ENCODE measurements at regions not wholly inside any gene's neighbourhood (a gene's known extent, or its start where the extent isn't known, plus 50 kb on each side); places are given as distances from the start of the nearest gene placed in this dataset.

DNA sequence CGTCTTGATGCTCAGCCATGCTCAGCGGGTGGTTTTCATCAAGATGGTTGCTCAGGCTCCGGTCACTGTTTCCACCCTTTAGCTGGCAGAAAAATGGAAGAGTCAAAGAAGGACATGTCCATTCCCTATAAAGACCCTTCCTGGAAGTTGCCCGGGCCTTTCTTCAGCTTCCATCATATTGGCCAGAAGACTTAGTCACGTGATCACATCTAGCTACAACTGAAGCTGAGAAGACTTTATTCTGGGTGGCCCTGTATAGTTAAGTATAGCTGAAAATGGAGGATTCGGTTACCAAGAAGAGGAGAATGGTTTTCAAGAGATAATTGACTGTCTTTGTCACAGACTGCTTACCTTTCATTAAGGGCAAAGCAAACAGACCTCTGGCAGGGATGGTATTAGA is 296.7 kb upstream of the CASK start:
- H3K9me3 Mint-ChIP-seq: peaks cover 5% of the 10 kb centered on the region; the same call in 1 of the 2 replicates
- H3K36me3 Mint-ChIP-seq: no peaks in the 10 kb centered on the region
- H3K4me1 Mint-ChIP-seq: peaks cover 11% of the 10 kb centered on the region

DNA sequence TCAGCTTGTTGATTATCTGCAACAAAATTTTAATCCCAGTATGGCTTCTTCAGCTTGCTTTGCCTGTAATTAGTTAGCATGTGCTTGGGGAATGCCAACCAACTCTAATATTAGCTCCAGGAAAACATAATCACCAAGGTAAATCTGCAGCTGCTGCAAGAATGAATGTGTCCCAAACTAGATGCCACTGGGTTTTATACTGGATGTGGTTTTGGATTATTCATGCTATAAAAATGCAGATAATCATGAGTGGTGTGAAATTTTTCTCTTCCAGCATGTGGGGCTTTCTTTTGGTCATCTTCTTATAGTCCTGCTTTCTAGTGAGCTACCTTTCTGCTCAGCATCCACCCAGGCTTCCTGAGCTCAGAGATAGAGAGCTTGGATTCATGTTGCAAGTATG is 295.9 kb upstream of the CASK start:
- ChIA-PET POLR2A (no interaction called here), CTCF (no interaction called here)
- DNase-seq (ENCODE audit: low spot score) (no peak), ATAC-seq (no peak)
- Mint-ChIP-seq H3K27me3 (ENCODE audit: low read depth) (no peaks in the 10 kb centered on the region; the same call in 1 of the 2 replicates), H3K36me3 (no peaks in the 10 kb centered on the region), H3K4me1 (peaks cover 11% of the 10 kb centered on the region), H3K27ac (no peak overlapping the region), H3K4me3 (no peak overlapping the region), H3K9me3 (peaks cover 5% of the 10 kb centered on the region; the same call in 1 of the 2 replicates)
- TF ChIP-seq SOX15 (CRISPR knock-in tag; IDR thresholded peaks at IDR 0.05) (no peak), IRF2 (CRISPR knock-in tag; IDR thresholded peaks at IDR 0.05; ENCODE audit: borderline replicate concordance, low read depth) (no peak), ZNF121 (CRISPR knock-in tag; IDR thresholded peaks at IDR 0.05) (no peak), NR3C1 (CRISPR knock-in tag; conservative IDR thresholded peaks at IDR 0.05; ENCODE audit: low read depth) (no peak)
- TF ChIP-seq, protein P1, sequence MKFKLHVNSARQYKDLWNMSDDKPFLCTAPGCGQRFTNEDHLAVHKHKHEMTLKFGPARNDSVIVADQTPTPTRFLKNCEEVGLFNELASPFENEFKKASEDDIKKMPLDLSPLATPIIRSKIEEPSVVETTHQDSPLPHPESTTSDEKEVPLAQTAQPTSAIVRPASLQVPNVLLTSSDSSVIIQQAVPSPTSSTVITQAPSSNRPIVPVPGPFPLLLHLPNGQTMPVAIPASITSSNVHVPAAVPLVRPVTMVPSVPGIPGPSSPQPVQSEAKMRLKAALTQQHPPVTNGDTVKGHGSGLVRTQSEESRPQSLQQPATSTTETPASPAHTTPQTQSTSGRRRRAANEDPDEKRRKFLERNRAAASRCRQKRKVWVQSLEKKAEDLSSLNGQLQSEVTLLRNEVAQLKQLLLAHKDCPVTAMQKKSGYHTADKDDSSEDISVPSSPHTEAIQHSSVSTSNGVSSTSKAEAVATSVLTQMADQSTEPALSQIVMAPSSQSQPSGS (CRISPR knock-in tag; IDR thresholded peaks at IDR 0.05; ENCODE audit: borderline replicate concordance, low read depth): no peak
- TF ChIP-seq, protein P2, sequence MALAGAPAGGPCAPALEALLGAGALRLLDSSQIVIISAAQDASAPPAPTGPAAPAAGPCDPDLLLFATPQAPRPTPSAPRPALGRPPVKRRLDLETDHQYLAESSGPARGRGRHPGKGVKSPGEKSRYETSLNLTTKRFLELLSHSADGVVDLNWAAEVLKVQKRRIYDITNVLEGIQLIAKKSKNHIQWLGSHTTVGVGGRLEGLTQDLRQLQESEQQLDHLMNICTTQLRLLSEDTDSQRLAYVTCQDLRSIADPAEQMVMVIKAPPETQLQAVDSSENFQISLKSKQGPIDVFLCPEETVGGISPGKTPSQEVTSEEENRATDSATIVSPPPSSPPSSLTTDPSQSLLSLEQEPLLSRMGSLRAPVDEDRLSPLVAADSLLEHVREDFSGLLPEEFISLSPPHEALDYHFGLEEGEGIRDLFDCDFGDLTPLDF (CRISPR knock-in tag; IDR thresholded peaks at IDR 0.05): no peak
- TF ChIP-seq, protein P3, sequence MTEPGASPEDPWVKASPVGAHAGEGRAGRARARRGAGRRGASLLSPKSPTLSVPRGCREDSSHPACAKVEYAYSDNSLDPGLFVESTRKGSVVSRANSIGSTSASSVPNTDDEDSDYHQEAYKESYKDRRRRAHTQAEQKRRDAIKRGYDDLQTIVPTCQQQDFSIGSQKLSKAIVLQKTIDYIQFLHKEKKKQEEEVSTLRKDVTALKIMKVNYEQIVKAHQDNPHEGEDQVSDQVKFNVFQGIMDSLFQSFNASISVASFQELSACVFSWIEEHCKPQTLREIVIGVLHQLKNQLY (CRISPR knock-in tag; IDR thresholded peaks at IDR 0.05): no peak

More for the DNA sequence above, 296.7 kb upstream of the CASK start:
- ATAC-seq (no peak), DNase-seq (ENCODE audit: low spot score) (no peak)
- POLR2A ChIA-PET: no interaction called here
- no peak overlapping the region for H3K27ac Mint-ChIP-seq
- TF ChIP-seq IRF2 (CRISPR knock-in tag; IDR thresholded peaks at IDR 0.05; ENCODE audit: borderline replicate concordance, low read depth): no peak
- no peak for TF ChIP-seq ZNF416 (CRISPR knock-in tag; IDR thresholded peaks at IDR 0.05)
- TF ChIP-seq OVOL2 (CRISPR knock-in tag; IDR thresholded peaks at IDR 0.05; ENCODE audit: borderline replicate concordance): no peak
- no peak for TF ChIP-seq SOX15 (CRISPR knock-in tag; IDR thresholded peaks at IDR 0.05)
- no peak for TF ChIP-seq CREM (CRISPR knock-in tag; IDR thresholded peaks at IDR 0.05)
- TF ChIP-seq SMAD4 (CRISPR knock-in tag; IDR thresholded peaks at IDR 0.05): no peak
- TF ChIP-seq, protein P2 (CRISPR knock-in tag; IDR thresholded peaks at IDR 0.05): no peak
- no peak for TF ChIP-seq ZNF232 (CRISPR knock-in tag; IDR thresholded peaks at IDR 0.05)
- TF ChIP-seq NFATC4 (CRISPR knock-in tag; IDR thresholded peaks at IDR 0.05): no peak
- TF ChIP-seq RELA (CRISPR knock-in tag; IDR thresholded peaks at IDR 0.05; ENCODE audit: borderline replicate concordance): no peak
- TF ChIP-seq, protein P4, sequence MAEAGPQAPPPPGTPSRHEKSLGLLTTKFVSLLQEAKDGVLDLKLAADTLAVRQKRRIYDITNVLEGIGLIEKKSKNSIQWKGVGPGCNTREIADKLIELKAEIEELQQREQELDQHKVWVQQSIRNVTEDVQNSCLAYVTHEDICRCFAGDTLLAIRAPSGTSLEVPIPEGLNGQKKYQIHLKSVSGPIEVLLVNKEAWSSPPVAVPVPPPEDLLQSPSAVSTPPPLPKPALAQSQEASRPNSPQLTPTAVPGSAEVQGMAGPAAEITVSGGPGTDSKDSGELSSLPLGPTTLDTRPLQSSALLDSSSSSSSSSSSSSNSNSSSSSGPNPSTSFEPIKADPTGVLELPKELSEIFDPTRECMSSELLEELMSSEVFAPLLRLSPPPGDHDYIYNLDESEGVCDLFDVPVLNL (CRISPR knock-in tag; IDR thresholded peaks at IDR 0.05; ENCODE audit: borderline replicate concordance, low read depth): no peak
- no peak for TF ChIP-seq ZNF263 (CRISPR knock-in tag; IDR thresholded peaks at IDR 0.05; ENCODE audit: low read depth)
- no peak for TF ChIP-seq SMAD3 (CRISPR knock-in tag; IDR thresholded peaks at IDR 0.05; ENCODE audit: borderline replicate concordance)
- TF ChIP-seq, protein P5, sequence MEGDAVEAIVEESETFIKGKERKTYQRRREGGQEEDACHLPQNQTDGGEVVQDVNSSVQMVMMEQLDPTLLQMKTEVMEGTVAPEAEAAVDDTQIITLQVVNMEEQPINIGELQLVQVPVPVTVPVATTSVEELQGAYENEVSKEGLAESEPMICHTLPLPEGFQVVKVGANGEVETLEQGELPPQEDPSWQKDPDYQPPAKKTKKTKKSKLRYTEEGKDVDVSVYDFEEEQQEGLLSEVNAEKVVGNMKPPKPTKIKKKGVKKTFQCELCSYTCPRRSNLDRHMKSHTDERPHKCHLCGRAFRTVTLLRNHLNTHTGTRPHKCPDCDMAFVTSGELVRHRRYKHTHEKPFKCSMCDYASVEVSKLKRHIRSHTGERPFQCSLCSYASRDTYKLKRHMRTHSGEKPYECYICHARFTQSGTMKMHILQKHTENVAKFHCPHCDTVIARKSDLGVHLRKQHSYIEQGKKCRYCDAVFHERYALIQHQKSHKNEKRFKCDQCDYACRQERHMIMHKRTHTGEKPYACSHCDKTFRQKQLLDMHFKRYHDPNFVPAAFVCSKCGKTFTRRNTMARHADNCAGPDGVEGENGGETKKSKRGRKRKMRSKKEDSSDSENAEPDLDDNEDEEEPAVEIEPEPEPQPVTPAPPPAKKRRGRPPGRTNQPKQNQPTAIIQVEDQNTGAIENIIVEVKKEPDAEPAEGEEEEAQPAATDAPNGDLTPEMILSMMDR (IDR thresholded peaks at IDR 0.05): no peak
- TF ChIP-seq ZNF396 (CRISPR knock-in tag; IDR thresholded peaks at IDR 0.05; ENCODE audit: borderline replicate concordance): no peak
- TF ChIP-seq ZNF671 (CRISPR knock-in tag; IDR thresholded peaks at IDR 0.05): no peak
- TF ChIP-seq, protein P6, sequence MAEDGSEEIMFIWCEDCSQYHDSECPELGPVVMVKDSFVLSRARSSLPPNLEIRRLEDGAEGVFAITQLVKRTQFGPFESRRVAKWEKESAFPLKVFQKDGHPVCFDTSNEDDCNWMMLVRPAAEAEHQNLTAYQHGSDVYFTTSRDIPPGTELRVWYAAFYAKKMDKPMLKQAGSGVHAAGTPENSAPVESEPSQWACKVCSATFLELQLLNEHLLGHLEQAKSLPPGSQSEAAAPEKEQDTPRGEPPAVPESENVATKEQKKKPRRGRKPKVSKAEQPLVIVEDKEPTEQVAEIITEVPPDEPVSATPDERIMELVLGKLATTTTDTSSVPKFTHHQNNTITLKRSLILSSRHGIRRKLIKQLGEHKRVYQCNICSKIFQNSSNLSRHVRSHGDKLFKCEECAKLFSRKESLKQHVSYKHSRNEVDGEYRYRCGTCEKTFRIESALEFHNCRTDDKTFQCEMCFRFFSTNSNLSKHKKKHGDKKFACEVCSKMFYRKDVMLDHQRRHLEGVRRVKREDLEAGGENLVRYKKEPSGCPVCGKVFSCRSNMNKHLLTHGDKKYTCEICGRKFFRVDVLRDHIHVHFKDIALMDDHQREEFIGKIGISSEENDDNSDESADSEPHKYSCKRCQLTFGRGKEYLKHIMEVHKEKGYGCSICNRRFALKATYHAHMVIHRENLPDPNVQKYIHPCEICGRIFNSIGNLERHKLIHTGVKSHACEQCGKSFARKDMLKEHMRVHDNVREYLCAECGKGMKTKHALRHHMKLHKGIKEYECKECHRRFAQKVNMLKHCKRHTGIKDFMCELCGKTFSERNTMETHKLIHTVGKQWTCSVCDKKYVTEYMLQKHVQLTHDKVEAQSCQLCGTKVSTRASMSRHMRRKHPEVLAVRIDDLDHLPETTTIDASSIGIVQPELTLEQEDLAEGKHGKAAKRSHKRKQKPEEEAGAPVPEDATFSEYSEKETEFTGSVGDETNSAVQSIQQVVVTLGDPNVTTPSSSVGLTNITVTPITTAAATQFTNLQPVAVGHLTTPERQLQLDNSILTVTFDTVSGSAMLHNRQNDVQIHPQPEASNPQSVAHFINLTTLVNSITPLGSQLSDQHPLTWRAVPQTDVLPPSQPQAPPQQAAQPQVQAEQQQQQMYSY (CRISPR knock-in tag; IDR thresholded peaks at IDR 0.05): no peak
- CTCF ChIA-PET: no interaction called here
- no peak overlapping the region for H3K4me3 Mint-ChIP-seq
- no peaks in the 10 kb centered on the region; the same call in 1 of the 2 replicates for H3K27me3 Mint-ChIP-seq (ENCODE audit: low read depth)
